IMR-90 (cell line): ENCODE measurements at regions not wholly inside any gene's neighbourhood (a gene's known extent, or its start where the extent isn't known, plus 50 kb on each side); places are given as distances from the start of the nearest gene placed in this dataset.

Source experiments
- BHLHE40 ChIP-seq: fragments of 150-350 bp; IDR thresholded peaks from 2 replicates; pipeline ENCODE4 v1.6.1; 2016; ENCODE audit warnings: mild to moderate bottlenecking, low read depth, low read length
- CEBPB ChIP-seq: IDR thresholded peaks from 2 replicates; pipeline ENCODE4 v1.6.1; 2012; ENCODE audit warnings: low read depth, low read length, improper control_type of control experiment
- CHD1 ChIP-seq: IDR thresholded peaks from 2 replicates; pipeline ENCODE4 v1.6.1; 2012; ENCODE audit warnings: low read depth, low read length, improper control_type of control experiment
- CTCF ChIP-seq: conservative IDR thresholded peaks from 2 replicates; pipeline ENCODE4 v1.5.1; 2012; ENCODE audit warnings: mild to moderate bottlenecking, low read depth, low read length, improper control_type of control experiment
- MAZ ChIP-seq: IDR thresholded peaks from 2 replicates; pipeline ENCODE4 v1.6.1; 2012; ENCODE audit warnings: low read depth, mild to moderate bottlenecking, low read length, improper control_type of control experiment, moderate library complexity, borderline replicate concordance
- POLR2A ChIP-seq: IDR thresholded peaks from 2 replicates; pipeline ENCODE4 v1.6.1; 2012; ENCODE audit warnings: mild to moderate bottlenecking, low read depth, low read length
- SMC3 ChIP-seq: fragments of 150-350 bp; IDR thresholded peaks from 2 replicates; pipeline ENCODE4 v1.6.1; 2016; ENCODE audit warnings: low read depth, mild to moderate bottlenecking, antibody characterized with exemption, low read length, moderate library complexity
- TF ChIP-seq, protein P1 (sequence below): fragments of 150-350 bp; IDR thresholded peaks from 2 replicates; pipeline ENCODE4 v1.6.1; 2017; ENCODE audit warnings: mild to moderate bottlenecking, antibody characterized with exemption, low read length, low read depth
- TF ChIP-seq, protein P2 (sequence below): fragments of 150-350 bp; IDR thresholded peaks from 2 replicates; pipeline ENCODE4 v1.6.1; 2016; ENCODE audit warnings: low read depth, mild to moderate bottlenecking, low read length, moderate library complexity, borderline replicate concordance

- TF ChIP-seq CTCF (no peak), CEBPB (no peak), POLR2A (no peak), MAZ (no peak), BHLHE40 (no peak), CHD1 (no peak), SMC3 (no peak)
- TF ChIP-seq, protein P1, sequence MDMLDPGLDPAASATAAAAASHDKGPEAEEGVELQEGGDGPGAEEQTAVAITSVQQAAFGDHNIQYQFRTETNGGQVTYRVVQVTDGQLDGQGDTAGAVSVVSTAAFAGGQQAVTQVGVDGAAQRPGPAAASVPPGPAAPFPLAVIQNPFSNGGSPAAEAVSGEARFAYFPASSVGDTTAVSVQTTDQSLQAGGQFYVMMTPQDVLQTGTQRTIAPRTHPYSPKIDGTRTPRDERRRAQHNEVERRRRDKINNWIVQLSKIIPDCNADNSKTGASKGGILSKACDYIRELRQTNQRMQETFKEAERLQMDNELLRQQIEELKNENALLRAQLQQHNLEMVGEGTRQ, result no peak
- TF ChIP-seq, protein P2, sequence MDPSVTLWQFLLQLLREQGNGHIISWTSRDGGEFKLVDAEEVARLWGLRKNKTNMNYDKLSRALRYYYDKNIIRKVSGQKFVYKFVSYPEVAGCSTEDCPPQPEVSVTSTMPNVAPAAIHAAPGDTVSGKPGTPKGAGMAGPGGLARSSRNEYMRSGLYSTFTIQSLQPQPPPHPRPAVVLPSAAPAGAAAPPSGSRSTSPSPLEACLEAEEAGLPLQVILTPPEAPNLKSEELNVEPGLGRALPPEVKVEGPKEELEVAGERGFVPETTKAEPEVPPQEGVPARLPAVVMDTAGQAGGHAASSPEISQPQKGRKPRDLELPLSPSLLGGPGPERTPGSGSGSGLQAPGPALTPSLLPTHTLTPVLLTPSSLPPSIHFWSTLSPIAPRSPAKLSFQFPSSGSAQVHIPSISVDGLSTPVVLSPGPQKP, result no peak
Observed at GRCh38 chr5:129853588-129853987, 50.7 kb upstream of the CHSY3 start.
